ENCODE measurements at regions not wholly inside any gene's neighbourhood (a gene's known extent, or its start where the extent isn't known, plus 50 kb on each side); places are given as distances from the start of the nearest gene placed in this dataset.
A peak's percentile ranks its signal among the peaks of the same experiment; 100 is the strongest.
"Not testable (repeated sequence)": the region's sequence is repeated elsewhere in the genome, so short reads cannot be mapped to it uniquely, and the experiment has no call there.

GRCh38 chr5:69014007-69014406 lies 79.8 kb upstream of the SLC30A5 start:
- DNase-seq = not testable (repeated sequence)

DNA sequence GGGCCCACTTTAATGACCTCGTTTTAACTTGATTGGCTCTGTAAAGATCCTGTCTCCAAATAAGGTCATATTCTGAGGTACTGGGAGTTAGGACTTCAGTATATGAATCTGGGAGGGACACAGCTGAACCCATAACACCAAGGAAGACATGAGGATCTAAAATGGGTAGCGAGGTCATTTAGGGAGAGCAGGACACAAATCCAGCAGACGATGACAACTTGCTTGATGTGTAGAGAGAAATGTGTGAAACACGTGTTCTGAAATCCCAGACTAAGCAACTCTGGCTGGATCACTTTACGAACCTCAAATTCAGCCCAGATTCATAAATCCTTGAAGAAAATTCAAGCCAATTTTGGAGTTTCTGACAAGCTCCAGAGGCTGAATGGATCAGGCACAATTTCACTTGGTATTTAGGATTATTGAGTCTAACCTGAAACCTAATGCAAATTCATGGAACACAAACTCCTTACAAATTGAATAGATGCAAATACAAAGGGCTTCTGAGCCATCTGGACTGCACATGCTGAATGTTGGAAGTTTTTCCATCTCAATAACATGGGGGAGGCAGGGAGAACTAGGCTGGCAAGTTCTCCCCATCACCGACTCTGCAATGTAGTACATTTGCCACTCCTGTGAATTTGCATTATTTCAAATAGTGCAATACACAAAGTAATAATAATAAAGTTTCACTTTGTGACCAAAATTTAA lies 74.0 kb upstream of the SLC30A5 start:
- no peak for DNase-seq

- DNase-seq = peak in 9 of 51 donors; percentile 3 to 49 (median 9)
Measured at GRCh38 chr5:69024241-69024651, 69.6 kb upstream of the SLC30A5 start.

- DNase-seq = no peak
Measured at GRCh38 chr5:69029292-69029691, 64.5 kb upstream of the SLC30A5 start.

GRCh38 chr5:69030358-69031062 lies 63.3 kb upstream of the SLC30A5 start:
- peak in 1 of 51 donors; percentile 3 for DNase-seq

- DNase-seq = no peak
Measured at GRCh38 chr5:69032009-69032408, 61.8 kb upstream of the SLC30A5 start.

DNA sequence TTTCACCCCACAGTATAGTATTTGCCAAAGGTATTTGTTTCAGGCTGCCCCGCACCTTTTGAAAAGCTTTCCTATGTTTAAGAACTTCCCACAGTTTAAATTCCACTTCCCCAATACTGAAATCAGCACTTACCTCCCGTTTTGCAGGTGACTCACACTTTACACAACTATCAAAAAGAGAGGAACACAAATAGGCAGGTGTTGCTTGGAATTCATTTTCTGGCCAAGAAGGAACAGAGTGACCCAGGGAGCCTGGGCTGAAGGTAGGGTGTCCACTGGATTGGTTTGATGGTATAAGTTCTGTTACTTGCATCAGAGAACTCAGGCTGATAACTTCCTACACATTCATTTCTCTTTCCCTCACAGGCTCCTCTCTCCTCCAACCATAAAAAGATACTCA lies 60.1 kb upstream of the SLC30A5 start:
- no peak for DNase-seq

GRCh38 chr5:69034898-69035297 lies 58.9 kb upstream of the SLC30A5 start:
- DNase-seq = no peak

- DNase-seq = no peak
Measured at GRCh38 chr5:69035665-69036064, 58.1 kb upstream of the SLC30A5 start.

DNA sequence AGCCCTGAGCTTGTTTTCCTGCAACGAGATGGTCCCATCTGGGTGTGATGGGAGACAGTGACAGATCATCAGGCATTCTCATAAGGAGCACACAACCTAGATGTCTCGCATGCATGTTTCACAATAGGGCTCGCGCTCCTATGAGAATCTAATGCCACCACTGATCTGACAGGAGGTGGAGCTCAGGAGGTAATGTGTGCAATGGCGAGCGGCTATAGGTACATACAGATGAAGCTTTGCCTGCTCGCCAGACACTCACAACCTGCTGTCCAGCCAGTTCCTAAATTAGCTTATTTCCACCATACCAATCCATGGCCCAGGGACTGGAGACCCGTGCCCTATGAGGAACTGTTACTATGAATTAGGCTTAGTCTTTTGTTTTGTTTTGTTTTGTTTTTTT lies 55.3 kb upstream of the SLC30A5 start:
- no peak for DNase-seq

GRCh38 chr5:69039829-69040228 lies 54.0 kb upstream of the SLC30A5 start:
- DNase-seq = no peak

DNA sequence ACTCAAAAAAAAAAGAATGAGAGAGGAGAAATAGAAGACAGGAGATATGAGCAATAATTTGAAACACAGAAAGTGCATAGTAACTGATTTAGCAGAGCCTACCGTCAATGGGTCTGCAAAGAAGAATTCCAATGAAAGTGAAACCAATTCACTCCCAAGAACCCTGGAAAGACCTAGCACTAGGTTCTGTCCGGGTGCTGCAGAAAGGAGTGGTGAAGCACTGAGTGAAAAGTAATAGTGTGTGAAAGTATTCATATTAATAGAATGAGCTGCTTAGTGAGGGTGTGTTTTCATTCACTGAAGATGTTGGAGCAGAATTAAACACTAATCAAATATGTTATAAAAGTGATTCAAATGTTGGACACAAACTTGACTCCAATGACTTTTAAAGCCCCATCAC lies 51.3 kb upstream of the SLC30A5 start:
- DNase-seq = peak in 1 of 51 donors; percentile 35

- peak in 49 of 51 donors; percentile 2 to 94 (median 54) for DNase-seq
Measured at GRCh38 chr5:69042915-69043654, 50.7 kb upstream of the SLC30A5 start.

DNA sequence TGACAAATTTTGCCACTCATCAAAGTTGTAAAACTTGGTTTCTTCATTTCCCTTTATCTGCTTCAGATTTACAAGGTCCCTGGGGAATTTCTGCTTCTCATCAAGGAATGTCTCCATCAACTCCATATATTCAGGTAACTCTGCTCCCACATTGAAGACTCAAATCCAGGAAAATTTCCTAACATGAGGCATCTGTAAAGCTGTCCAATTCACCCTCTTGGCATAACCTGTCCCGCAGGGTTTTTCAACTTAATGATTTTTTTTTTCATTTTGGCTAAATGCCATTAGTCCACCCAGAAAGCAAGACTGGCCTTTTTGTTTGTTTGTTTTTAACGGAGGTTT lies 50.2 kb upstream of the SLC30A5 start:
- no peak for DNase-seq

Measured in hypothalamus (tissue), 51 donors.